CD4-positive, alpha-beta T cell (primary cell): ENCODE measurements at regions not wholly inside any gene's neighbourhood (a gene's known extent, or its start where the extent isn't known, plus 50 kb on each side); places are given as distances from the start of the nearest gene placed in this dataset.

Experiments used
- ATAC-seq: fragments of 200-7000 bp; cut with Tn5 transposase; one replicate; pipeline ENCODE4 v1.10.0; 2022; ENCODE audit warnings: mild to moderate bottlenecking; ENCODE audit not compliant: poor library complexity
- CTCF ChIA-PET: fragments of 350-600 bp; sonication (Branson Sonifier 250); formaldehyde crosslinking; loops from one replicate; lab custom pipeline; 2021; ENCODE audit warnings: antibody characterized with exemption, inconsistent platforms; lab: Charles Lee
- POLR2A ChIA-PET: fragments of 350-600 bp; sonication (Branson Sonifier 250); formaldehyde crosslinking; loops from one replicate; lab custom pipeline; 2021; ENCODE audit warnings: antibody characterized with exemption, inconsistent platforms; lab: Charles Lee
- DNase-seq, 14 experiments: peaks; one replicate each; pipeline ENCODE4 v3.0.0-alpha.2; 2013 to 2020; ENCODE audit warnings: mixed read lengths in 2 of 14
- H3K27ac ChIP-seq, 2 donors: one replicate each; pipeline versions ENCODE4 v1.5.1 to v1.7.0; 2013; ENCODE audit warnings: low read length in 2 of 2, low read depth in 1 of 2, mild to moderate bottlenecking in 1 of 2
- H3K27me3 ChIP-seq, 2 experiments: 1 replicate in 1 of 2; 2 replicates in 1 of 2; pipeline versions ENCODE4 v1.6.1 to v1.7.0; 2013; ENCODE audit warnings: low read length in 2 of 2, control low read depth in 1 of 2, mild to moderate bottlenecking in 1 of 2, moderate library complexity in 1 of 2; ENCODE audit not compliant: insufficient read depth in 2 of 2, control insufficient read depth in 1 of 2
- H3K36me3 ChIP-seq: one replicate; pipeline ENCODE4 v1.6.1; 2013; ENCODE audit warnings: low read length, control low read depth; ENCODE audit not compliant: insufficient read depth
- H3K4me1 ChIP-seq: one replicate; pipeline ENCODE4 v1.6.1; 2013; ENCODE audit warnings: low read length, control low read depth; ENCODE audit not compliant: insufficient read depth
- H3K4me3 ChIP-seq: one replicate; pipeline ENCODE4 v1.5.1; 2013; ENCODE audit warnings: mild to moderate bottlenecking, low read length, moderate library complexity
- H3K9me3 ChIP-seq, 2 experiments: 1 replicate in 1 of 2; 2 replicates in 1 of 2; pipeline versions ENCODE4 v1.6.1 to v1.7.0; 2013; ENCODE audit warnings: low read length in 2 of 2, mild to moderate bottlenecking in 2 of 2, control low read depth in 1 of 2, moderate library complexity in 1 of 2; ENCODE audit not compliant: control insufficient read depth in 1 of 2, insufficient read depth in 1 of 2
- H3K27ac Mint-ChIP-seq: one replicate; pipeline ENCODE4 v1.8.0; 2020; ENCODE audit warnings: mixed read lengths
- H3K27me3 Mint-ChIP-seq: one replicate; pipeline ENCODE4 v1.8.0; 2021; ENCODE audit warnings: mixed read lengths
- H3K36me3 Mint-ChIP-seq: one replicate; pipeline ENCODE4 v1.8.0; 2021; ENCODE audit warnings: low read depth, mixed read lengths
- H3K4me1 Mint-ChIP-seq: one replicate; pipeline ENCODE4 v1.8.0; 2021; ENCODE audit warnings: low read depth, mixed read lengths
- H3K4me3 Mint-ChIP-seq: one replicate; pipeline ENCODE4 v1.8.0; 2020; ENCODE audit warnings: mild to moderate bottlenecking, mixed read lengths
- H3K9me3 Mint-ChIP-seq: one replicate; pipeline ENCODE4 v1.8.0; 2020; ENCODE audit warnings: mixed read lengths
- CTCF ChIP-seq: fragments of 200-600 bp; IDR thresholded peaks from one replicate; pipeline ENCODE4 v1.8.0; 2022; ENCODE audit warnings: antibody characterized with exemption, mild to moderate bottlenecking
- intact Hi-C, 2 experiments: fragments of 100-400 bp; cut with DNase I in 1 of 2; cut with micrococcal nuclease in 1 of 2; formaldehyde crosslinking; loops; one replicate each; pipeline versions ENCODE4 v1.15.1 to v1.9.0; 2023 to 2025; cut with DNase I, micrococcal nuclease

DNA sequence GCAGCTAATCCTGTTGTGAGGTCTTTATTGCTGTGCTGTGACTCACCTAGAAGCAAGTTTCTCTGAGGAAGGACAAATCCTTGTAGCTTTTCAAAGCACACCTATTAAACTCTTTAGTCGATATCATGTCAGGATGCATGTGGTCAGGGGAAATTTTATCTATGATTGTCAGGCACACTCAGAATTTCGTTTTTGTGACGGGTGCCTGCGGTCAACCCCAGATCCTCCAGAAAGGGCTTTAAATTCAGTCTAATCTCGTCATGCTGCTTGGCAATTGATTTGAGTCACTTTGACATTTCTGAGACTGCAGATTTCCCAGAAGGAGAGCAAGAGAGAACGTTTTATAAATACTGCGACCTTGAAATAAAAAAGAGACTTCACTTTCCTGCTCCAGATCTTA, 316.9 kb downstream of the FGF9 start:
- Histone ChIP-seq H3K36me3 (no peaks in the 10 kb centered on the region), H3K27me3 (no peaks in the 10 kb centered on the region), H3K4me1 (no peaks in the 10 kb centered on the region), H3K27ac (no peak overlapping the region), H3K4me3 (no peak overlapping the region), H3K9me3 (no peaks in the 10 kb centered on the region)
- TF ChIP-seq CTCF: no peak
- no peaks in the 10 kb centered on the region for H3K9me3 Mint-ChIP-seq
- no peaks in the 10 kb centered on the region for H3K36me3 Mint-ChIP-seq
- no peak overlapping the region for H3K4me3 Mint-ChIP-seq
- H3K4me1 Mint-ChIP-seq: no peaks in the 10 kb centered on the region
- H3K27me3 Mint-ChIP-seq: no peaks in the 10 kb centered on the region
- intact Hi-C loops: no loop called here
- POLR2A ChIA-PET: no interaction called here
- ATAC-seq (no peak), DNase-seq (no peak)
- no peak overlapping the region for H3K27ac Mint-ChIP-seq
- CTCF ChIA-PET: interaction anchor here (0.6 kb wide), 1 partner anchor 29 kb away, joined by 3 read pairs; no protein-coding TSS in a partner anchor

- Histone ChIP-seq H3K4me1 (no peaks in the 10 kb centered on the region), H3K27me3 (no peaks in the 10 kb centered on the region), H3K4me3 (no peak overlapping the region), H3K9me3 (no peaks in the 10 kb centered on the region), H3K27ac (no peak overlapping the region), H3K36me3 (no peaks in the 10 kb centered on the region)
- Mint-ChIP-seq H3K27me3 (no peaks in the 10 kb centered on the region), H3K9me3 (no peaks in the 10 kb centered on the region), H3K36me3 (no peaks in the 10 kb centered on the region), H3K27ac (no peak overlapping the region), H3K4me1 (no peaks in the 10 kb centered on the region), H3K4me3 (no peak overlapping the region)
- DNase-seq (no peak), ATAC-seq (no peak)
- ChIA-PET CTCF (no interaction called here), POLR2A (no interaction called here)
- no peak for TF ChIP-seq CTCF
- intact Hi-C loops: no loop called here
Observed at GRCh38 chr13:21988624-21989023, 317.8 kb downstream of the FGF9 start.

DNA sequence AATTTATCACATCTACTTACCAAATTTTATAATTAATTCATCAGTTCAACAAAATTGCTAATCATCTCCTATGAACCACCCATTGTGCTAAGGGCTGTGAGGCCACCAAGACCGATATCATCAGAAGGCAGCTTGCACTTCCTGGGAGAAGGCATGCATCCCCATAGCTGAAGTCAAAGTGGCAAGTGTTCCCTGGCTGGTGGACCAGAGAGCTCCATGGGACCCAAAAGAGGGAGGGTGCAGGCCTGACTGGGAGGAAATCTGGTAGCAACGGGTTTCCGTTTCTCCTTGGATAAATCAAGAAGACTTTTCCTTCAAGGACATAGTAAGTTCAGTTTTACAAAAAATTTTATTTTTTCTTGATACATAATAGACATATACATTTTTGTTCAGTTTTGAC, 325.2 kb downstream of the FGF9 start:
- no peak overlapping the region for H3K27ac ChIP-seq
- H3K4me3 Mint-ChIP-seq: no peak overlapping the region
- ATAC-seq: no peak
- no peaks in the 10 kb centered on the region for H3K27me3 ChIP-seq
- H3K9me3 Mint-ChIP-seq: no peaks in the 10 kb centered on the region
- ChIA-PET POLR2A (no interaction called here), CTCF (no interaction called here)
- intact Hi-C loops: no loop called here
- H3K4me3 ChIP-seq: no peak overlapping the region
- no peak for DNase-seq
- no peak overlapping the region for H3K27ac Mint-ChIP-seq
- H3K27me3 Mint-ChIP-seq: peaks cover 14% of the 10 kb centered on the region
- no peak for TF ChIP-seq CTCF
- no peaks in the 10 kb centered on the region for H3K4me1 Mint-ChIP-seq
- H3K36me3 Mint-ChIP-seq: no peaks in the 10 kb centered on the region
- H3K4me1 ChIP-seq: no peaks in the 10 kb centered on the region
- H3K36me3 ChIP-seq: no peaks in the 10 kb centered on the region
- H3K9me3 ChIP-seq: no peaks in the 10 kb centered on the region
